NT2/D1 (cell line): ENCODE measurements at regions not wholly inside any gene's neighbourhood (a gene's known extent, or its start where the extent isn't known, plus 50 kb on each side); places are given as distances from the start of the nearest gene placed in this dataset.

ENCODE experiments used
- SUZ12 ChIP-seq: IDR thresholded peaks from 2 replicates; pipeline ENCODE4 v1.6.1; 2011; ENCODE audit not compliant: insufficient read length, insufficient read depth; ENCODE audit errors: extremely low read depth
- YY1 ChIP-seq: IDR thresholded peaks from 2 replicates; pipeline ENCODE4 v1.6.1; 2011; ENCODE audit not compliant: insufficient read length, insufficient read depth
- ZNF274 ChIP-seq: IDR thresholded peaks from 2 replicates; pipeline ENCODE4 v1.6.1; 2011; ENCODE audit warnings: mild to moderate bottlenecking, low read depth, low read length

- TF ChIP-seq YY1, result no peak
- no peak for TF ChIP-seq SUZ12
- no peak for TF ChIP-seq ZNF274
Measured at GRCh38 chr1:117271129-117271528, 60.4 kb upstream of the VTCN1 start.
